22Rv1 (cell line): ENCODE measurements at regions not wholly inside any gene's neighbourhood (a gene's known extent, or its start where the extent isn't known, plus 50 kb on each side); places are given as distances from the start of the nearest gene placed in this dataset.
"Not testable (repeated sequence)": the region's sequence is repeated elsewhere in the genome, so short reads cannot be mapped to it uniquely, and the experiment has no call there.

ENCODE experiments used
- ZFX ChIP-seq: fragments of 450-650 bp; IDR thresholded peaks from 2 replicates; pipeline ENCODE4 v1.6.1; 2017; ENCODE audit warnings: antibody characterized with exemption, borderline replicate concordance
- TF ChIP-seq, protein P1 (sequence below): fragments of 450-650 bp; IDR thresholded peaks from 2 replicates; pipeline ENCODE4 v1.5.1; 2017; ENCODE audit warnings: mild to moderate bottlenecking

DNA sequence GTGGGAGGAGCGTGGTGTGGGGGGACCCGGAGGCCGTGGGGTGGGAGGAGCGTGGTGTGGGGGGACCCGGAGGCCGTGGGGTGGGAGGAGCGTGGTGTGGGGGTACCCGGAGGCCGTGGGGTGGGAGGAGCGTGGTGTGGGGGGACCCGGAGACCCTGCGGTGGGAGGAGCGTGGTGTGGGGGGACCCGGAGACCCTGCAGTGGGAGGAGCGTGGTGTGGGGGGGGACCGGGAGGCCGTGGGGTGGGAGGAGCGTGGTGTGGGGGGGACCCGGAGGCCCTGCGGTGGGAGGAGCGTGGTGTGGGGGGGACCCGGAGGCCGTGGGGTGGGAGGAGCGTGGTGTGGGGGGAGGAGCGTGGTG, 203.5 kb downstream of the DLL1 start:
- TF ChIP-seq, protein P1, sequence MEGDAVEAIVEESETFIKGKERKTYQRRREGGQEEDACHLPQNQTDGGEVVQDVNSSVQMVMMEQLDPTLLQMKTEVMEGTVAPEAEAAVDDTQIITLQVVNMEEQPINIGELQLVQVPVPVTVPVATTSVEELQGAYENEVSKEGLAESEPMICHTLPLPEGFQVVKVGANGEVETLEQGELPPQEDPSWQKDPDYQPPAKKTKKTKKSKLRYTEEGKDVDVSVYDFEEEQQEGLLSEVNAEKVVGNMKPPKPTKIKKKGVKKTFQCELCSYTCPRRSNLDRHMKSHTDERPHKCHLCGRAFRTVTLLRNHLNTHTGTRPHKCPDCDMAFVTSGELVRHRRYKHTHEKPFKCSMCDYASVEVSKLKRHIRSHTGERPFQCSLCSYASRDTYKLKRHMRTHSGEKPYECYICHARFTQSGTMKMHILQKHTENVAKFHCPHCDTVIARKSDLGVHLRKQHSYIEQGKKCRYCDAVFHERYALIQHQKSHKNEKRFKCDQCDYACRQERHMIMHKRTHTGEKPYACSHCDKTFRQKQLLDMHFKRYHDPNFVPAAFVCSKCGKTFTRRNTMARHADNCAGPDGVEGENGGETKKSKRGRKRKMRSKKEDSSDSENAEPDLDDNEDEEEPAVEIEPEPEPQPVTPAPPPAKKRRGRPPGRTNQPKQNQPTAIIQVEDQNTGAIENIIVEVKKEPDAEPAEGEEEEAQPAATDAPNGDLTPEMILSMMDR, result not testable (repeated sequence)
- TF ChIP-seq ZFX, result not testable (repeated sequence)
